Astrocyte of the spinal cord (primary cell): ENCODE measurements at regions not wholly inside any gene's neighbourhood (a gene's known extent, or its start where the extent isn't known, plus 50 kb on each side); places are given as distances from the start of the nearest gene placed in this dataset.

Experiments used
- DNase-seq: peaks from one replicate; pipeline ENCODE4 v3.0.0; 2011; ENCODE audit warnings: low read depth, low spot score
- H3K4me3 ChIP-seq: 2 replicates; pipeline ENCODE4 v1.5.1; 2011; ENCODE audit warnings: low read depth, mild to moderate bottlenecking, low read length, moderate library complexity
- CTCF ChIP-seq: IDR thresholded peaks from 2 replicates; pipeline ENCODE4 v1.5.1; 2012; ENCODE audit warnings: low read depth, mild to moderate bottlenecking, low read length, inconsistent platforms
- in situ Hi-C: cut with HindIII; loops from 2 replicates; pipeline ENCODE4 v1.10.0; 2017; ENCODE audit warnings: low sequenced_read_pairs

DNA sequence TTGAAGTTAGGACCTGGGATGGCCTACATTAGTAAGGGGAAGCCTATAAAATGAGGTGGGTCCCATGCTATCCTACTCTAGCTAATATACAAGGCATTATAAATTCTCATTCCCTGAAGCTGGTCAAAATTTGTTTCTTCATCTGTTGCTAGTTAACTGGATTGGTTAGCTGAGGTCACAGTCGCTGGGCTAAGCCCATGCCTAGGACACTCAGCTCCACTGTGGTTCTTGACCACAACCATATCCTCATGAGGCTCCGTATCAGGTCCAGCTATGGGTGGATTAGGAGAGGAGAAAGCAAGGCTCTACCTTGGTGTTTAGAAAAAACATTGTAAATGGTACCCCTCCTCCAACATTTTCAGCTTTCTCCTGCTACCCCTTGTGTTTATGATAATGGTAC lies 52.8 kb upstream of the RAI14 start:
- TF ChIP-seq CTCF = no peak
- in situ Hi-C loops = no loop called here
- DNase-seq = no peak
- H3K4me3 ChIP-seq = no peak overlapping the region

DNA sequence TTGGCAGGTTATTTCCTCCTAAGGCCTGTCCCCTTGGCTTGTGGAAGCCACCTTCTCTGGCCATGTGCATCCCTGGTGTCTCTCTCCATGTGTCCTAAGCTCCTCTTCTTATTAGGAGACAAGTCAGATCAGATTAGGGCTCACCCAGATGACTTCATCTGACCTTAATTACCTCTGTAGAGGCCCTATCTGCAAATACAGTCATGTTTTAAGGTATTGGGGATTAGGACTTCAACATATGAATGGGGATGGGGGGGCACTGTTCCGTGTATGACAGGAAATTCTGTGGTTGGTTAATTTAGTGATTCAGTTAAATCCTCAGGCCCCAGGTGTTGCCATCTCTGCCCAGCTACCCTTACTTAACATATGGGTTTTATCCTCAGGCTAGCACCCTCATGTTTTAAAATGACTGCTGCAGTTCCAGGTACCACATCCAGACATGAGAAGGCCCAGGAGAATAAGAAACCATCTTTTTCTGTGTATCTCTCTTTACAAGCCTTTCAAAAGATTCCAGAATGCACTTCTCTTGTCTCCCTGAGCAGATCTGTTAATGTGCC lies 51.9 kb upstream of the RAI14 start:
- no peak for TF ChIP-seq CTCF

GRCh38 chr5:34606101-34606500 lies 50.0 kb upstream of the RAI14 start:
- no peak for TF ChIP-seq CTCF
- in situ Hi-C loops = no loop called here
- no peak for DNase-seq
- H3K4me3 ChIP-seq = no peak overlapping the region

More for the DNA sequence above, 51.9 kb upstream of the RAI14 start:
- in situ Hi-C loops = no loop called here
- no peak for DNase-seq
- no peak overlapping the region for H3K4me3 ChIP-seq
